NCI-H1048 (cell line): ENCODE measurements at regions not wholly inside any gene's neighbourhood (a gene's known extent, or its start where the extent isn't known, plus 50 kb on each side); places are given as distances from the start of the nearest gene placed in this dataset.

ENCODE experiments used
- DNase-seq: peaks from one replicate; lab custom pipeline; 2025; lab: John Stamatoyannopoulos, UW

- DNase-seq, result no peak
These were observed 345.7 kb downstream of the BMP4 start for GRCh38 chr14:53610947-53611346.

DNA sequence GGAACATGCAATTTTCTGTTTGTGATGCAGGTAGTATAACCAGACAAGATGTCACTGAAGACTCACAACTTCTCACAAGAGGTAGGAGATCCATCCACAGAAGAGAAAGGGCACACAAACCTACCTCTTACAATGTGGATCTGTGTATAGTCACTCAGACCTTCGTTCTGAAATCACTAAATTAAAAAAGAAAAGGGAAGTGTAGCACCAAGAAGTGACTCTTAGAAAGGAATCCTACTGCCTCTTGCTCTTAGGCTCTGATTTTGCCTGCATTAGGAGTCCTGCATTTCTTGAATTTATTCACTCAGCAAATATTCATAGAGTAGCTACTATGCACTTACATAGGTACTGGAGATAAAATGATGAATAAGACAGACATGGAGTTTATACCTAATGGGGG is 347.6 kb downstream of the BMP4 start:
- no peak for DNase-seq

DNA sequence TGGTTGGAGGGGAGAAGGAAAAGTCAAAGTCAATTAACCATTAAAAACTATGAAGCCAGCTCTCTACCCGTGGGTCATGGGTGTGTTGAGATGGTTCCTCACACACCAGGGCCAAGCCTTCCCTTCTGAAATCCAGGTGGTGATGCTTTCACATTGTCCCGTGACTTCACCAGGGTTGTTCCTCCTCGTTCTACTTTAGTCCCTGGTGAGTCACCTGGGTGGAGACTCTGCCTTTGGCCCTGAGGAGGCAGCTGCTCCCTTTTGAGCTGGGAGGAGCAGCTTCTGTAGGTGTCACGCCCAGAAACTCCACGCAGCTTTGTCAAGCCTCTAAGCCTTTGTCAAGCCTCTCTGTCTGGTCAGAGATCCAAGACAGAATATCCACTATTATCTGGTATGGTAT is 348.3 kb downstream of the BMP4 start:
- DNase-seq, result no peak

GRCh38 chr14:53606203-53606602 is 350.4 kb downstream of the BMP4 start:
- DNase-seq, result no peak

DNA sequence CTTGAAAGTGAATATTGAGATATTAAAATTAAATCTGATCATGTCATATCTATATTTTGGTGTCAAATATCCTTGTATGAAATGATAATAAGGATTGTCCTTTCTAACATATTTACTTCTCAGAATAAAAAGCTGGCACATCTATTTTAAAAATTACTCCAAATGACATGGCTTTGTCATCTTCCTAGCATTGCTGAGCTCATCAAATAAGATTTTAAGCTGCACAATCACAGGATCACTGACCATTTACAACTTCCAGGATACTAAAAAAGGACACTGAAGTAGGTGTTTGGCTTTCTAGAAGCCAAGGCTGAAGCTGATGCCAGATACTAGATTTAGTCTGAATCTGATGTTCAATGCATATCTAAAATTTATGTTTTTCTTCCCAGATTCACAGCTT is 351.1 kb downstream of the BMP4 start:
- DNase-seq, result no peak

- no peak for DNase-seq
These were observed 352.6 kb downstream of the BMP4 start for GRCh38 chr14:53603994-53604393.

GRCh38 chr14:53601409-53601808 is 355.2 kb downstream of the BMP4 start:
- DNase-seq, result no peak

GRCh38 chr14:53599221-53599945 is 357.2 kb downstream of the BMP4 start:
- DNase-seq, result no peak

DNA sequence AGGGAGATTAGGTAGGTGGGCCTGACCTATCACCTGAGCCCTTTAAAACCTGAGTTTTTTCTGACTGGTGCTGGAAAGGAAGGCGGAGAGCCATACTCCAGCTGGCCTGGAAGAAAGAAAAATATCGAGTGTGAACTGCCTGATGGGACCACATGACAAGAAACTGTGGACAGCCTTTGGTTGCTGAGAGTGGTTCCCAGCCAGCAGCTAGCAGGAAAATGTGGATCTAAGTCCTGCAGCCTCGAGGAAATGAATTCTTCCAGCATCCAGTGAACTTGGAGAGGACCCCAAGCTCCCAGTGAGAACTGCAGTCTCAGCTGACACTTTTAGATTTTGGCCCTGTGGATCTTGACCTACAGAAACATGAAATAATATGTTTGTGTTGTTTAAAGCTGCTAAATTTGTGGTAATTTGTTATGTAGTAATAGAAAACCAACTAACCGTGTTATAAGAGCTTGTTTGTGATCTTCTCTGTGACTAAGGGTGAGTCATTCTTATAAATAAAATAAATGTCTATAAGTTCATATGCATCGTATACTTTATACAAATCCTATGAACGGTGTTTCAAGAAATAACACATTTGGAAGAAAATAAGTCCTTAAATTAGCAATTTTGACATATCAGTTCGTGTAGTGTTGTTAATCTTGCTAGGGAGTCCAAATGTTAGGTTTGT is 359.6 kb downstream of the BMP4 start:
- no peak for DNase-seq

DNA sequence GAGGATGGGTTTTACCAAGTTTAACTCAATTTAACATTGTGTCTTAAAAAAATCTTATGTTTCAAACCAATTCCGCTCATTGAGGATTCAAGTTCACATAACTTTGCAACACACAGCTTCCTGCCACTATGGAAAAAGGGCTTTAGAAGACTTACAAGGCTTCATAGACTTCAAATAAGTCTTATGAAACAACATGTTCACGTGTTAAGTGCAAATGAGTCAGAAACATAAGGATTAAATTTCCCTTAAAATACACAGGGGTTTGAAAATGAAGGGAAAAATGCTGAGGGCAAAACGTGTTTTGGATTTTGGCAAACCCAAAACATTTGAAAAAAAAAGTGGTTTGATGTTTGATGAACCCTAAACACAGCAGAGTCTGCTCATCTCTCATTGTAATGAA is 364.8 kb downstream of the BMP4 start:
- DNase-seq, result no peak

GRCh38 chr14:53581504-53581903 is 375.1 kb downstream of the BMP4 start:
- no peak for DNase-seq

DNA sequence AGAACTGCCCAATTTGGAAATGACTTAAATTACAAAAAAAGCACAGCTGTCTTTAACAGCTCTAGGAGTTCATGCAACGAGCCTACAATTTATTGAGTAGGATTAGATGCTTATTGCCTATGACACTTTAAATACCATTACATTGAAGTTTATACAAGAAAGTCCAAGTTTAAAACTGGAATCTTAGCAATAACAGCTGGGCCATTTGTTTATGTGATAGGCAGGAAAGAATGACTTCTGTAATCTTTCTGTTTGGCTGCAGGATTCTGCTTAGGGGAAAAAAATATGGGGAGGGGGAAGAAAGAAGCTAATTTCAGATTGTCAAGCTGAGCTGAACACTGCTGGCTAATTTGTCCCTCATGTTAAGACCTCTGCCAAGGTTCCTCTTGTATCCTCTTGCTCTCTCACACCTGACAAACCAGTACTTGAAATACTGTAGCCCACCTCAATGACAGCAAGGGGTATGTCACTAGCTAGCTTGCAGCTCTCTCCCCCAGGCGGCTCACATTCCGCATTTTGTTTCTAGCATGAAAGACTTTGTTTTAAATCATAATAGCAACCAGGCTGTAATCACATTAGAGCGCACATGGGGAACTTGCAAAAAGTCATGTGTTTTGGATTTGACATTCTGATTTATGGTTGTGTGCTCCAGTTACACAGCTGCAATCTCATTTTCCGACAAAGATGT is 384.8 kb downstream of the BMP4 start:
- DNase-seq, result no peak

- no peak for DNase-seq
These were observed 385.9 kb downstream of the BMP4 start for GRCh38 chr14:53570411-53571387.

GRCh38 chr14:53569446-53569845 is 387.2 kb downstream of the BMP4 start:
- no peak for DNase-seq

- no peak for DNase-seq
These were observed 389.3 kb downstream of the BMP4 start for GRCh38 chr14:53567236-53567780.

DNA sequence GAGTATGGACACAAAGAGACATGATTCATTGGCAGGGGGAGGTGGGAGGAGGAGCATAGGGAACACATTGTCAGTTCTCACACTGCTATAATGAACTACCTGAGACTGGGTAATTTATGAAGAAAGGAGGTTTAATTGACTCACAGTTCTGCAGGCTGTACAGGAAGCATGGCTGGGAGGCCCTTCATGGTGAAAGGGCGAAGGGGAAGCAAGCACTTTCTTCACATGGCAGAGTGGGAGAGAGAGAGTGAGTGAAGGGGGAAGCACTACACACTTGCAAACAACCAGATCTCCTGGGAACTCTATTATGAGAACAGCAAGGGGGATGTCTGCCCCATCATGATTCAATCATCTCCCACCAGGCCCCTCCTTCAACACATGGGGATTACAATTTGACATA is 391.8 kb downstream of the BMP4 start:
- no peak for DNase-seq

GRCh38 chr14:53563628-53564027 is 393.0 kb downstream of the BMP4 start:
- no peak for DNase-seq

- no peak for DNase-seq
These were observed 400.1 kb upstream of the DDHD1 start for GRCh38 chr14:53553221-53553620.

DNA sequence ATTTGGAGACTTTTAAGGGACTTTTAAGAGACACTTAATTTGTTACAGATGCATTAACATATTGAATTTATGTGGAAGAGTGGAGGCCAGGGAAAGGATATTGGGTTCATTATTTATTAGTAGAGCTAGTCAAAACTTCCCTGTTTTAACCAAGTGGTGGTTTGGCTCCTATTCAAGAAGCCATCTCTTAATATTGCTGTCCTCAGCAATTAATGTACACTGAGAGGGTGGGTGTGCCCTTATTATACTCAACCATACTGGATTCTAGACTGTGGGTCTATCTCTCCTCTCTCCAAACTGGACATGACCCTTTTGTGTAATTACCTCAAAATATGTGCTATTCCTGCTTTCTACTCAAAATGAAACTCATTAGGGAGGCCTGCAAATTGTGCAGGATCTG is 398.7 kb upstream of the DDHD1 start:
- no peak for DNase-seq

- no peak for DNase-seq
These were observed 397.7 kb upstream of the DDHD1 start for GRCh38 chr14:53550776-53551175.

DNA sequence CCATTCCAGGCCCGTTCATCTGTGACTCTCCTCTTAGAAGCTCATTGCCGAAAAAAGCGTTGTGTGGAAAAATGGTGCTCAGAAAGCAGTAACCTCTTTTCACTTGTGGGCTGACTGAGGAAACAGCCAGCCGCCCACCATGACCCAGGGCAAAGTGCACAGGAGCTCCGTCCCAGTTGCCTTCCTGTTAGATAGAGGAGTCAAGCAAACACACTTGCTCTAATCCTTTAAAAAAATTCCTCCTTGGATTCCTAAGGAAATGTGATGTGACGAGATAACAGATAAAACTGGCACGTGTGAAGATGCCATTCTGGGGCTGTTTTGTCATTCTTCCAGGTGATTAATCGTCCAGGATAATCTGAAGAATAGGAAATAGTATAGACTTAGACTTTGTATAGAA is 396.8 kb upstream of the DDHD1 start:
- no peak for DNase-seq

GRCh38 chr14:53547593-53547992 is 394.5 kb upstream of the DDHD1 start:
- DNase-seq, result no peak
